ENCODE measurements at regions not wholly inside any gene's neighbourhood (a gene's known extent, or its start where the extent isn't known, plus 50 kb on each side); places are given as distances from the start of the nearest gene placed in this dataset.

GRCh38 chr2:120850551-120850950, 114.9 kb downstream of the GLI2 start:
- no peak for DNase-seq
- no peak for TF ChIP-seq CTCF (IDR thresholded peaks at IDR 0.05; ENCODE audit: borderline replicate concordance)

GRCh38 chr2:120851116-120851773, 115.6 kb downstream of the GLI2 start:
- H3K9me3 ChIP-seq (replicated peaks): peaks cover 25% of the 10 kb centered on the region
- no peak overlapping the region for H3K27ac ChIP-seq (replicated peaks)
- no peak overlapping the region for H3K4me3 ChIP-seq
- H3K36me3 ChIP-seq: no peaks in the 10 kb centered on the region
- intact Hi-C loops (cut with micrococcal nuclease): no loop called here
- no peaks in the 10 kb centered on the region for H3K4me1 ChIP-seq
- no peak for DNase-seq
- peaks cover 15% of the 10 kb centered on the region for H3K27me3 ChIP-seq (ENCODE audit: low read depth)
- no peak for TF ChIP-seq CTCF (IDR thresholded peaks at IDR 0.05; ENCODE audit: borderline replicate concordance)

More at GRCh38 chr2:120850551-120850950, 114.9 kb downstream of the GLI2 start:
- Histone ChIP-seq H3K4me3 (no peak overlapping the region), H3K4me1 (no peaks in the 10 kb centered on the region), H3K27me3 (ENCODE audit: low read depth) (peaks cover 22% of the 10 kb centered on the region), H3K9me3 (replicated peaks) (peaks cover 25% of the 10 kb centered on the region), H3K36me3 (no peaks in the 10 kb centered on the region), H3K27ac (replicated peaks) (no peak overlapping the region)
- intact Hi-C loops (cut with micrococcal nuclease): no loop called here

- no peak for TF ChIP-seq CTCF (IDR thresholded peaks at IDR 0.05; ENCODE audit: borderline replicate concordance)
- DNase-seq: no peak
Measured at GRCh38 chr2:120852200-120852815, 116.6 kb downstream of the GLI2 start.

GRCh38 chr2:120853306-120854013, 117.8 kb downstream of the GLI2 start:
- Histone ChIP-seq H3K4me1 (no peaks in the 10 kb centered on the region), H3K27ac (replicated peaks) (no peak overlapping the region), H3K27me3 (ENCODE audit: low read depth) (peaks cover 4% of the 10 kb centered on the region), H3K36me3 (no peaks in the 10 kb centered on the region), H3K9me3 (replicated peaks) (peaks cover 22% of the 10 kb centered on the region), H3K4me3 (no peak overlapping the region)
- no peak for DNase-seq
- intact Hi-C loops (cut with micrococcal nuclease): no loop called here
- TF ChIP-seq CTCF (IDR thresholded peaks at IDR 0.05; ENCODE audit: borderline replicate concordance): no peak

More at GRCh38 chr2:120852200-120852815, 116.6 kb downstream of the GLI2 start:
- Histone ChIP-seq H3K9me3 (replicated peaks) (peaks cover 25% of the 10 kb centered on the region), H3K36me3 (no peaks in the 10 kb centered on the region), H3K4me1 (no peaks in the 10 kb centered on the region), H3K4me3 (no peak overlapping the region), H3K27me3 (ENCODE audit: low read depth) (peaks cover 12% of the 10 kb centered on the region), H3K27ac (replicated peaks) (no peak overlapping the region)
- intact Hi-C loops (cut with micrococcal nuclease): no loop called here

GRCh38 chr2:120854014-120854620, 118.4 kb downstream of the GLI2 start:
- intact Hi-C loops (cut with micrococcal nuclease): no loop called here

More at GRCh38 chr2:120854014-120854620, 118.4 kb downstream of the GLI2 start:
- H3K4me1 ChIP-seq: no peaks in the 10 kb centered on the region
- H3K4me3 ChIP-seq: no peak overlapping the region
- no peaks in the 10 kb centered on the region for H3K27me3 ChIP-seq (ENCODE audit: low read depth)
- H3K36me3 ChIP-seq: no peaks in the 10 kb centered on the region
- no peak for DNase-seq
- no peak overlapping the region for H3K27ac ChIP-seq (replicated peaks)
- peaks cover 16% of the 10 kb centered on the region for H3K9me3 ChIP-seq (replicated peaks)
- TF ChIP-seq CTCF (IDR thresholded peaks at IDR 0.05; ENCODE audit: borderline replicate concordance): no peak

Data from left ventricle myocardium inferior (tissue), 1 donor.